GM10248 (cell line): ENCODE measurements at regions not wholly inside any gene's neighbourhood (a gene's known extent, or its start where the extent isn't known, plus 50 kb on each side); places are given as distances from the start of the nearest gene placed in this dataset.
"Not testable (repeated sequence)": the region's sequence is repeated elsewhere in the genome, so short reads cannot be mapped to it uniquely, and the experiment has no call there.

ENCODE experiments used
- CTCF ChIA-PET: fragments of 300-600 bp; sonication (Branson Sonifier 250); formaldehyde crosslinking; extraction: SDS; loops from one replicate; lab custom pipeline; 2021; ENCODE audit warnings: antibody characterized with exemption; lab: Yijun Ruan, JAX
- POLR2A ChIA-PET: fragments of 350-650 bp; sonication (Branson Sonifier 250); formaldehyde crosslinking; extraction: SDS; loops from one replicate; lab custom pipeline; 2020; ENCODE audit warnings: antibody characterized with exemption; lab: Yijun Ruan, JAX
- DNase-seq: peaks from one replicate; pipeline ENCODE4 v3.0.0; 2012; ENCODE audit errors: extremely low spot score
- CTCF ChIP-seq: IDR thresholded peaks from 2 replicates; pipeline ENCODE4 v1.5.1; 2012; ENCODE audit warnings: mild to moderate bottlenecking, low read depth; ENCODE audit errors: extremely low read depth, missing control alignments, control extremely low read depth

DNA sequence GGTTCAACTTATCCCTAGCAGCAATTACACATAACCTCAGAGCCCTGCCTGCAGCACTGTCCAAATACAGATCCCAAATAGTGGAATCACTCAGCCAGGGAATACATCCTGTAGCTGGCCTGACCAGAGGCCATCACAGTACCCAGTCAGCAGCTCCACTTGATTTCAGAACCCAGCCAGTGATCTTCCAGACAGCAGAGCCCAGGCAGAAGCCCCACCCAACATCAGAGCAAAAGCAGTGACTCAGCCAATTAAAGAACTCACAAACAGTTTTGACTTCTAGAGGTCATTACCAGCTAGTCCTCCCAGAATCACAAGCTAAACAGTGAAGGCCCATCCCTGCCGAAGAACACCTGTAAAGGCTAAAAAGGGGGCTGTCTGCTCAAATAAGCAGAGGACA, 118.0 kb upstream of the SRD5A2 start:
- CTCF ChIA-PET = no interaction called here
- no peak for DNase-seq
- TF ChIP-seq CTCF = no peak
- POLR2A ChIA-PET = no interaction called here

GRCh38 chr2:31696068-31696467, 115.3 kb upstream of the SRD5A2 start:
- no peak for DNase-seq
- POLR2A ChIA-PET = no interaction called here
- TF ChIP-seq CTCF = no peak
- CTCF ChIA-PET = interaction anchor here (1.5 kb wide), 1 partner anchor 16 kb away, joined by 4 read pairs; no protein-coding TSS in a partner anchor

- ChIA-PET CTCF (no interaction called here), POLR2A (no interaction called here)
- TF ChIP-seq CTCF = no peak
- DNase-seq = no peak
Observed at GRCh38 chr2:31694444-31694843, 113.7 kb upstream of the SRD5A2 start.

GRCh38 chr2:31693882-31694281, 113.1 kb upstream of the SRD5A2 start:
- TF ChIP-seq CTCF = no peak
- ChIA-PET POLR2A (no interaction called here), CTCF (no interaction called here)
- DNase-seq = no peak

DNA sequence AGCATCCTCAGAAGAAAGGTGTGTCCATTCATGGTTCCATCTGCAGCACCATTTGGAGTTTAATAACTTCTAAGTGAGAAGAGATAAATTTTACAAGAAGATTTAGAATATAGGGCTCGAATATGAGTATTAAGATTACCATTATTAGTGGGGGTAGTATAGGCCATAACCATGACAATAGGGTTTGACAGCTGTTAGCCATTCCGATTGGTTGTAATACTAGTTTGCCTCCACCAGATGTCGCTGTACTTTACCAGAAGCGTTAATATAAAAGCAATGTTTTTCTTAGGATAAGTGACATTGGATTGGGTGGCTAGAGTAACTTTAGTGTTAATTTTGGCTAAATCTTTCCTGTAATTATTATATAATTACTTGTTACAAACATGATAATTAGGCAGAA, 107.5 kb upstream of the SRD5A2 start:
- peak; percentile 44 for TF ChIP-seq CTCF
- DNase-seq = no peak
- ChIA-PET POLR2A (no interaction called here), CTCF (interaction anchor here (1.1 to 1.2 kb wide), 4 partner anchors 12 to 38 kb away, joined by 3 read pairs; no protein-coding TSS in a partner anchor)

DNA sequence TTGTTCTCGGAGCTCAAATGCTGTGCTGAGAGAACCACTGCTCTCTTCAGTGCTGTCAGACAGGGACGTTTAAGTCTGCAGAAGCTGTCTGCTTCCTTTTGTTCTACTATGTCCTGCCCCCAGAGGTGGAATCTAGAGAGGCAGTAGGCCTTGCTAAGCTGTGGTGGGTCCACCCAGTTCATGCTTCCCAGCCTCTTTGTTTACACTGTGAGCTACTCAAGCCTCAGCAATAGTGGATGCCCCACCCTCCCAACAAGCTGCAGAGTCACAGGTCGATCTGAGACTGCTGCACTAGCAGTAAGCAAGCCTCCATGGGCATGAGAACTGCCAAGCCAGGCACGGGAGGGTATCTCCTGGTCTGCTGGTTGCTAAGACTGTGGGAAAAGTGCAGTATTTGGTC, 102.8 kb upstream of the SRD5A2 start:
- DNase-seq, POLR2A ChIA-PET, CTCF ChIA-PET: not testable (repeated sequence)

DNA sequence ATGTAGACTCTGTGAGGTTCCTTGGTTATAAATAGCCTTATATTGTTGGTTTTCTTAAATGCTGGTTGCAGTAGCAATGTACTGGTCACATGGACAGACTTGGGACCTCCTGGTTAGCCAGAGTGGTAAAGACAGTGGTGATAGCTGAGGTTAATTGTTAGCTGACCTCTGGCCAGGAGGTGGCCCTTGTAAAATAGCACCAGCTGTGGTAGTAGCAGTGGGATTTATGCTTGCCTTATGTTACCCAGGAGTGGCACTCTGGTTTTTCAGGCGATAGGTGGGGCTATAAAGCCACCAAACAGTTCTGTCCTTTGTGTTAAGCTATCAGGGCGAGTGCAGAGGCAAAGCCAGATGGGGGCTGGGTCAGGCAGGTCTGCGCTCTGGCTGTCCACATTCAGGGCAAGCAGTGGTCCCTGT, 94.8 kb upstream of the SRD5A2 start:
- POLR2A ChIA-PET = no interaction called here
- no peak for DNase-seq
- peak; percentile 3 for TF ChIP-seq CTCF
- CTCF ChIA-PET = interaction anchor here (0.9 kb wide), 1 partner anchor 12 kb away, joined by 3 read pairs; no protein-coding TSS in a partner anchor
